ENCODE measurements at regions not wholly inside any gene's neighbourhood (a gene's known extent, or its start where the extent isn't known, plus 50 kb on each side); places are given as distances from the start of the nearest gene placed in this dataset.
"Not testable (repeated sequence)": the region's sequence is repeated elsewhere in the genome, so short reads cannot be mapped to it uniquely, and the experiment has no call there.

DNA sequence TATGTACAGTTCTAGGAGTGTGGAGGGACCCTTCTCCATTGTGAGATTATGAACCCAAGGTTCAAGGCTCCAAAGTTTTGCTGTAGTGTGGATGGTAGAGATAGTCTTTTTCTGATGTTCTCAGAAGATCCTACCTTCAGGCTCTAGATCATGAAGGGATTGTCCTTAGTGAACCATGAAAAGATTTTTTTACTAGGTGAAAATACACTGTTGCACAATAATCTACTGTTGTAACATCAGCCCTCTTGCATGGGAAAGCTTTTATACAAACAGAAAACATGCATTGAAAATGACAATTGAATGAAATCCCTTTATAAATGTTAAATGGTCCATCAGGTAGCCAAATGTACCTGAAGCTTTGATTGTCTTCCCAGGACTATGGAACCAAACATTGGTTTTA is 177.8 kb downstream of the FAM76B start:
- Histone ChIP-seq H3K36me3 (no peaks in the 10 kb centered on the region), H3K27me3 (no peaks in the 10 kb centered on the region), H3K4me3 (no peak overlapping the region), H3K9me3 (no peaks in the 10 kb centered on the region), H3K4me1 (no peaks in the 10 kb centered on the region), H3K27ac (no peak overlapping the region)
- ATAC-seq (no peak), DNase-seq (no peak)
- no peak for TF ChIP-seq CTCF (IDR thresholded peaks at IDR 0.05)
- intact Hi-C loops (cut with DNase I): no loop called here

GRCh38 chr11:95610185-95610584 is 179.4 kb downstream of the FAM76B start:
- H3K27ac ChIP-seq; H3K27me3 ChIP-seq; DNase-seq; H3K4me1 ChIP-seq; H3K4me3 ChIP-seq; ATAC-seq; H3K9me3 ChIP-seq; intact Hi-C loops (cut with DNase I); H3K36me3 ChIP-seq: not testable (repeated sequence)
- 96 to 99% methylated on average over 5 of the region's 5 CpGs for WGBS, 2 donors

- no peak for TF ChIP-seq CTCF (IDR thresholded peaks at IDR 0.05)
- H3K4me3 ChIP-seq: no peak overlapping the region
- intact Hi-C loops (cut with DNase I): no loop called here
- no peaks in the 10 kb centered on the region for H3K36me3 ChIP-seq
- no peaks in the 10 kb centered on the region for H3K9me3 ChIP-seq
- peaks cover 0 to 6% (median 0%) of the 10 kb centered on the region in 9 donors for H3K4me1 ChIP-seq
- no peak for DNase-seq
- no peak for ATAC-seq
- H3K27ac ChIP-seq: no peak overlapping the region
- no peaks in the 10 kb centered on the region for H3K27me3 ChIP-seq
- WGBS, 2 donors: 95 to 96% methylated on average over 1 of the region's 1 CpG
Observed at GRCh38 chr11:95608093-95608492, 181.5 kb downstream of the FAM76B start.

GRCh38 chr11:95606824-95607223 is 182.8 kb downstream of the FAM76B start:
- TF ChIP-seq CTCF (IDR thresholded peaks at IDR 0.05): no peak
- H3K27me3 ChIP-seq: no peaks in the 10 kb centered on the region
- no peak overlapping the region for H3K27ac ChIP-seq
- 87 to 88% methylated on average over 3 of the region's 3 CpGs for WGBS, 2 donors
- no peak overlapping the region for H3K4me3 ChIP-seq
- H3K9me3 ChIP-seq: no peaks in the 10 kb centered on the region
- ATAC-seq (no peak), DNase-seq (no peak)
- peaks cover 0 to 6% (median 0%) of the 10 kb centered on the region in 9 donors for H3K4me1 ChIP-seq
- intact Hi-C loops (cut with DNase I): no loop called here
- H3K36me3 ChIP-seq: no peaks in the 10 kb centered on the region

- no peaks in the 10 kb centered on the region for H3K36me3 ChIP-seq
- intact Hi-C loops (cut with DNase I): no loop called here
- H3K27me3 ChIP-seq: no peaks in the 10 kb centered on the region
- no peak for TF ChIP-seq CTCF (IDR thresholded peaks at IDR 0.05)
- no peaks in the 10 kb centered on the region for H3K9me3 ChIP-seq
- 79 to 80% methylated on average over 3 of the region's 3 CpGs for WGBS, 2 donors
- DNase-seq (no peak), ATAC-seq (no peak)
- peaks cover 0 to 6% (median 0%) of the 10 kb centered on the region in 9 donors for H3K4me1 ChIP-seq
- H3K27ac ChIP-seq: no peak overlapping the region
- H3K4me3 ChIP-seq: no peak overlapping the region
Observed at GRCh38 chr11:95605271-95605940, 184.2 kb downstream of the FAM76B start.
